Chondrocyte (in vitro differentiated cells): ENCODE measurements at regions not wholly inside any gene's neighbourhood (a gene's known extent, or its start where the extent isn't known, plus 50 kb on each side); places are given as distances from the start of the nearest gene placed in this dataset.

Source experiments
- DNase-seq: peaks from one replicate; pipeline ENCODE4 v3.0.0; 2021; ENCODE audit warnings: mixed read lengths, low spot score
- H3K27ac Mint-ChIP-seq: one replicate; pipeline ENCODE4 v1.8.0; 2021; ENCODE audit warnings: mild to moderate bottlenecking, moderate library complexity, mixed read lengths; ENCODE audit not compliant: unreplicated experiment
- H3K27me3 Mint-ChIP-seq: 2 replicates; pipeline ENCODE4 v1.8.0; 2021; ENCODE audit warnings: low read depth, mixed read lengths
- H3K36me3 Mint-ChIP-seq: 2 replicates; pipeline ENCODE4 v1.8.0; 2021; ENCODE audit warnings: low read depth, mixed read lengths
- H3K4me1 Mint-ChIP-seq: 2 replicates; pipeline ENCODE4 v1.8.0; 2021; ENCODE audit warnings: low read depth, mild to moderate bottlenecking, mixed read lengths
- H3K4me3 Mint-ChIP-seq: one replicate; pipeline ENCODE4 v1.8.0; 2021; ENCODE audit warnings: mild to moderate bottlenecking, moderate library complexity, mixed read lengths; ENCODE audit not compliant: unreplicated experiment
- H3K9me3 Mint-ChIP-seq: 2 replicates; pipeline ENCODE4 v1.8.0; 2021; ENCODE audit warnings: low read depth, mixed read lengths
- CTCF ChIP-seq: fragments of 200-600 bp; sonication (generic); IDR thresholded peaks from 2 replicates; pipeline ENCODE4 v1.5.0; 2021; ENCODE audit warnings: antibody characterized with exemption, mild to moderate bottlenecking, moderate library complexity

DNA sequence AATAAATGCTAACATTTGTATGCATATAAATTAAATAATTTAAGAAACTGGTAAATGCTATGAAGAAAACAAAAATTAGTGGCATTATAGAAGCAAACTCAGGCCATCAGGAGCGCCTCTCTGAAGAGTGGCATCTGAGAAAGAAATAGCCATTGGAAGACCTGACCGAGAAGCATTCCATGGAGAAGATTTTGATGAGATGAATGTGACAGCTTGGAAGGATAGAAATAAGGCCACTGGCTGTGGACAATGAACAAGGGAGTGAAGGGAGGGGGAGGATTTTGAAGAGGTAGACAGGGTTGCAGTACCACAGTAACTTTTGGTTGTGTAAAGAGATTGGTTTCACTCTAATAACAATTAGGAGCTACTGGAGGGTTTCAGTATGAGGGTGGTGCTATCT is 436.7 kb downstream of the CCSER2 start:
- no peaks in the 10 kb centered on the region for H3K9me3 Mint-ChIP-seq
- no peaks in the 10 kb centered on the region for H3K4me1 Mint-ChIP-seq
- no peak for TF ChIP-seq CTCF
- no peak overlapping the region for H3K4me3 Mint-ChIP-seq
- no peaks in the 10 kb centered on the region for H3K36me3 Mint-ChIP-seq
- H3K27ac Mint-ChIP-seq: no peak overlapping the region
- DNase-seq: no peak
- peaks cover 12% of the 10 kb centered on the region for H3K27me3 Mint-ChIP-seq

GRCh38 chr10:84765656-84766055 is 437.3 kb downstream of the CCSER2 start:
- Mint-ChIP-seq H3K27ac (no peak overlapping the region), H3K36me3 (no peaks in the 10 kb centered on the region), H3K4me1 (no peaks in the 10 kb centered on the region), H3K27me3 (peaks cover 12% of the 10 kb centered on the region), H3K4me3 (no peak overlapping the region), H3K9me3 (no peaks in the 10 kb centered on the region)
- no peak for DNase-seq
- no peak for TF ChIP-seq CTCF

DNA sequence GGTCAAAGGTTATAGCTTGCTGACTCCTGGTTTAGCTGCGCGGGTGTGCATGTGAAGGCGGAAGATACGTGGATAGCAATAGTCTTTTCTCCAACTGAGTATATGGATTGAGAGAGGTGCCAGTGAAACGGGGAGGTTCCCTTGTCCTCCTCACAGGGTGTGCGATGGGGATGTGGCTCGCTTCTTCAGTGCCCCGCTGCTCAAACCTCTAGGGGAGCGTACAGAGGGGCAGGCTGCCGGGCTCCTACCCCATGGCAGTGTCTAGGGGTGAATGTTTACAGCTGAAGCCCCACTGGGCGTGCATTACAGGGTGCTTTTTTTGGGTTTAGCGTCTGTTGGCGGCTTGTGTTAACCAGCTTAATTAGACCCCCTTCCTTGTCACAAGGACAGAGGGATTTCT is 438.5 kb downstream of the CCSER2 start:
- Mint-ChIP-seq H3K27me3 (peaks cover 15% of the 10 kb centered on the region), H3K4me3 (no peak overlapping the region), H3K27ac (no peak overlapping the region), H3K9me3 (no peaks in the 10 kb centered on the region), H3K36me3 (no peaks in the 10 kb centered on the region), H3K4me1 (no peaks in the 10 kb centered on the region)
- DNase-seq: peak; percentile 67
- TF ChIP-seq CTCF: no peak

DNA sequence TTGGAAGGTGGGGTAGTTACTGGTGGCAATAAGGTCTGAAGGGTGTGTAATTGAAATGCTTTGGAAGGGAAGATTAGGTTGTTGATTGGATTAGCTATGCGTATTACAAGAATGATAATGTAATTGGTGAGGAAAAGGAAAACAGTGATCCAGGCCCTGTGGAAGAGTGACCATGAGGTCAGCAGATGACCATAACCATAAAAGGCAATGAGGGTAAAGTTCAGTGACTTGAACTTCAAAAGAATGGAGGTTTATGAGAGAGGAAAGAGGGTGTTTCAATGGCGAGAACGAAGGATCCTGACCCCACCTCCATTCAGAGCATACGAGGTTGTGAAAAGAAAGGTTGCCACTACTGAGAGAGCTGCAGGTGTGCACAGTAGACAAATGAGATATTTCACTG is 439.7 kb downstream of the CCSER2 start:
- H3K4me1 Mint-ChIP-seq: no peaks in the 10 kb centered on the region
- no peaks in the 10 kb centered on the region for H3K36me3 Mint-ChIP-seq
- no peaks in the 10 kb centered on the region for H3K9me3 Mint-ChIP-seq
- TF ChIP-seq CTCF: no peak
- H3K27me3 Mint-ChIP-seq: peaks cover 15% of the 10 kb centered on the region
- no peak for DNase-seq
- H3K4me3 Mint-ChIP-seq: no peak overlapping the region
- no peak overlapping the region for H3K27ac Mint-ChIP-seq

DNA sequence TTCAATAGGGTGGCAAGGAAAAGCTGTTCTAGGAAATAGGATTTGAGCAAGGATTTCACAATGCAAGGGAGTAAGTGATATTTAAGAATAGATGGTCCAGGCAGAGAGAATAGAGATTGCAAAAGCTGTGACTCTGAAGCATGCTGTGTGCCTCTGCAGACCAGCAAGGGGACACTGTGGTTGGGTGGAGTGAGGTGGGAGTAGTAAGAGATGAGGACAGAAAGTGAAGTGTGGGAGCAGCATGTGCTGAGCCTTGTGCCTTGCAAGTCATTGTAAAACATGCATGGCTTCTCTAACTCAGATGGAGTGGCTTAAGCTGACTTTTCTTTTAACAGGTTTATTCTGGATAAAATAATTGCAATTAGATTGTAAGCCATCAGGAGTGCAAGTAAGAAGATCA is 442.4 kb downstream of the CCSER2 start:
- Mint-ChIP-seq H3K36me3 (peaks cover 2% of the 10 kb centered on the region), H3K9me3 (no peaks in the 10 kb centered on the region), H3K27ac (no peak overlapping the region), H3K4me3 (no peak overlapping the region), H3K4me1 (no peaks in the 10 kb centered on the region), H3K27me3 (peaks cover 14% of the 10 kb centered on the region)
- DNase-seq: no peak
- no peak for TF ChIP-seq CTCF
